GM21723 (cell line): ENCODE measurements at regions not wholly inside any gene's neighbourhood (a gene's known extent, or its start where the extent isn't known, plus 50 kb on each side); places are given as distances from the start of the nearest gene placed in this dataset.
"Not testable (repeated sequence)": the region's sequence is repeated elsewhere in the genome, so short reads cannot be mapped to it uniquely, and the experiment has no call there.

ENCODE experiments used
- ATAC-seq: cut with Tn5 transposase; IDR thresholded peaks from one replicate; pipeline ENCODE4 v1.9.1; 2021; ENCODE audit warnings: mild to moderate bottlenecking, moderate library complexity; ENCODE audit not compliant: unreplicated experiment

- no peak for ATAC-seq
Measured at GRCh38 chr18:43341014-43341413, 63.7 kb upstream of the SYT4 start.

GRCh38 chr18:43350176-43350575 is 72.9 kb upstream of the SYT4 start:
- no peak for ATAC-seq

GRCh38 chr18:43364535-43364934 is 87.2 kb upstream of the SYT4 start:
- no peak for ATAC-seq

- no peak for ATAC-seq
Measured at GRCh38 chr18:43367895-43368294, 90.6 kb upstream of the SYT4 start.

- not testable (repeated sequence) for ATAC-seq
Measured at GRCh38 chr18:43369311-43369710, 92.0 kb upstream of the SYT4 start.

GRCh38 chr18:43372773-43373172 is 95.5 kb upstream of the SYT4 start:
- ATAC-seq = no peak

- no peak for ATAC-seq
Measured at GRCh38 chr18:43380104-43380672, 102.9 kb upstream of the SYT4 start.

GRCh38 chr18:43382641-43383403 is 105.5 kb upstream of the SYT4 start:
- ATAC-seq = no peak

- ATAC-seq = no peak
Measured at GRCh38 chr18:43389163-43389562, 111.9 kb upstream of the SYT4 start.

GRCh38 chr18:43392168-43392567 is 114.9 kb upstream of the SYT4 start:
- no peak for ATAC-seq

GRCh38 chr18:43393174-43393573 is 115.9 kb upstream of the SYT4 start:
- ATAC-seq = no peak

- ATAC-seq = no peak
Measured at GRCh38 chr18:43396266-43396665, 119.0 kb upstream of the SYT4 start.

- no peak for ATAC-seq
Measured at GRCh38 chr18:43398601-43399000, 121.3 kb upstream of the SYT4 start.

GRCh38 chr18:43405097-43405496 is 127.8 kb upstream of the SYT4 start:
- no peak for ATAC-seq

- no peak for ATAC-seq
Measured at GRCh38 chr18:43414006-43414405, 136.7 kb upstream of the SYT4 start.

GRCh38 chr18:43420091-43420490 is 142.8 kb upstream of the SYT4 start:
- ATAC-seq = no peak

GRCh38 chr18:43420950-43421349 is 143.7 kb upstream of the SYT4 start:
- ATAC-seq = no peak

- ATAC-seq = no peak
Measured at GRCh38 chr18:43422518-43422917, 145.2 kb upstream of the SYT4 start.

- ATAC-seq = no peak
Measured at GRCh38 chr18:43435851-43436250, 158.6 kb upstream of the SYT4 start.

GRCh38 chr18:43442131-43442530 is 164.8 kb upstream of the SYT4 start:
- no peak for ATAC-seq

GRCh38 chr18:43442571-43442970 is 165.3 kb upstream of the SYT4 start:
- ATAC-seq = no peak

- ATAC-seq = no peak
Measured at GRCh38 chr18:43465483-43465882, 188.2 kb upstream of the SYT4 start.

- ATAC-seq = no peak
Measured at GRCh38 chr18:43471873-43472272, 194.6 kb upstream of the SYT4 start.
